ENCODE measurements at regions not wholly inside any gene's neighbourhood (a gene's known extent, or its start where the extent isn't known, plus 50 kb on each side); places are given as distances from the start of the nearest gene placed in this dataset.

- no peaks in the 10 kb centered on the region for H3K9me2 ChIP-seq
- no peaks in the 10 kb centered on the region for H3K9me3 ChIP-seq
- no peaks in the 10 kb centered on the region for H3K27me3 ChIP-seq (ENCODE audit: insufficient read depth)
- H3K4me1 ChIP-seq (ENCODE audit: control insufficient read depth in 1 of 2, insufficient read depth in 2 of 2, low read depth in 1 of 2, low read length in 1 of 2): no peaks in the 10 kb centered on the region
- WGBS (ENCODE audit: low lambda C conversion rate): 81% methylated on average over 11 of the region's 11 CpGs
- no peak overlapping the region for H2AFZ ChIP-seq (ENCODE audit: low read depth)
- no peaks in the 10 kb centered on the region for H4K20me1 ChIP-seq (ENCODE audit: insufficient read depth)
- no peak overlapping the region for H3K4me2 ChIP-seq
- ChIA-PET CTCF (no interaction called here), POLR2A (no interaction called here)
- no peak for DNase-seq
- no peaks in the 10 kb centered on the region for H3K36me3 ChIP-seq (replicated peaks in 1 of 2; ENCODE audit: control insufficient read depth in 1 of 2, insufficient read depth in 2 of 2, low read length in 1 of 2)
- no peak for TF ChIP-seq RXRA (IDR thresholded peaks at IDR 0.05; ENCODE audit: borderline replicate concordance, low read depth)
- TF ChIP-seq EZH2phosphoT487 (IDR thresholded peaks at IDR 0.05; ENCODE audit: borderline replicate concordance, low read depth): no peak
- no peak for TF ChIP-seq FOXJ3 (CRISPR knock-in tag; IDR thresholded peaks at IDR 0.05)
- no peak for TF ChIP-seq TAF1 (IDR thresholded peaks at IDR 0.05; ENCODE audit: borderline replicate concordance, low read depth, low read length)
- TF ChIP-seq RAD21 (IDR thresholded peaks at IDR 0.05; ENCODE audit: low read length): no peak
- no peak for TF ChIP-seq YY1 (IDR thresholded peaks at IDR 0.05; ENCODE audit: low read depth)
- TF ChIP-seq CTCF (IDR thresholded peaks at IDR 0.05): no peak
- TF ChIP-seq NFIC (IDR thresholded peaks at IDR 0.05; ENCODE audit: borderline replicate concordance): no peak
- TF ChIP-seq ELF1 (IDR thresholded peaks at IDR 0.05): no peak
- TF ChIP-seq MEF2A (IDR thresholded peaks at IDR 0.05; ENCODE audit: borderline replicate concordance, low read depth): no peak
- no peak for TF ChIP-seq SIN3A (IDR thresholded peaks at IDR 0.05; ENCODE audit: borderline replicate concordance, low read depth, low read length)
- H3K79me2 ChIP-seq (ENCODE audit: insufficient read depth): no peaks in the 10 kb centered on the region
- H3K4me3 ChIP-seq (ENCODE audit: low read depth in 2 of 2, low read length in 1 of 2): no peak overlapping the region
- no peak overlapping the region for H3K9ac ChIP-seq
- no peaks in the 10 kb centered on the region for H3F3A ChIP-seq (replicated peaks; ENCODE audit: insufficient read depth)
- no peak overlapping the region for H3K27ac ChIP-seq (ENCODE audit: low read depth in 2 of 2, low read length in 1 of 2)
Observed at GRCh38 chr12:85708775-85709174, 127.4 kb downstream of the RASSF9 start.

GRCh38 chr12:85711735-85712390 lies 124.3 kb downstream of the RASSF9 start:
- Histone ChIP-seq H2AFZ (ENCODE audit: low read depth) (no peak overlapping the region), H3F3A (replicated peaks; ENCODE audit: insufficient read depth) (no peaks in the 10 kb centered on the region), H3K79me2 (ENCODE audit: insufficient read depth) (no peaks in the 10 kb centered on the region), H3K4me3 (ENCODE audit: low read depth in 2 of 2, low read length in 1 of 2) (no peak overlapping the region), H3K4me2 (no peak overlapping the region), H3K9me3 (no peaks in the 10 kb centered on the region), H3K27ac (ENCODE audit: low read depth in 2 of 2, low read length in 1 of 2) (no peak overlapping the region), H3K36me3 (replicated peaks in 1 of 2; ENCODE audit: control insufficient read depth in 1 of 2, insufficient read depth in 2 of 2, low read length in 1 of 2) (no peaks in the 10 kb centered on the region), H3K9ac (no peak overlapping the region), H4K20me1 (ENCODE audit: insufficient read depth) (no peaks in the 10 kb centered on the region), H3K9me2 (no peaks in the 10 kb centered on the region), H3K27me3 (ENCODE audit: insufficient read depth) (no peaks in the 10 kb centered on the region), H3K4me1 (ENCODE audit: control insufficient read depth in 1 of 2, insufficient read depth in 2 of 2, low read depth in 1 of 2, low read length in 1 of 2) (no peaks in the 10 kb centered on the region)
- WGBS (ENCODE audit: low lambda C conversion rate): 52% methylated on average over 4 of the region's 4 CpGs
- no peak for DNase-seq
- CTCF ChIA-PET: interaction anchor here (0.6 kb wide), 1 partner anchor 91 kb away, joined by 3 read pairs; no protein-coding TSS in a partner anchor
- POLR2A ChIA-PET: no interaction called here
- TF ChIP-seq RFX5 (IDR thresholded peaks at IDR 0.05; ENCODE audit: low read length) (no peak), FOXJ3 (CRISPR knock-in tag; IDR thresholded peaks at IDR 0.05) (no peak), MEF2A (IDR thresholded peaks at IDR 0.05; ENCODE audit: borderline replicate concordance, low read depth) (no peak), GATA2 (CRISPR knock-in tag; IDR thresholded peaks at IDR 0.05) (no peak), CTCF (IDR thresholded peaks at IDR 0.05) (no peak), FOXM1 (IDR thresholded peaks at IDR 0.05; ENCODE audit: low read depth) (no peak), FOSL2 (IDR thresholded peaks at IDR 0.05; ENCODE audit: borderline replicate concordance, low read depth) (no peak), CHD2 (IDR thresholded peaks at IDR 0.05; ENCODE audit: low read length, partially characterized antibody) (no peak), MXI1 (IDR thresholded peaks at IDR 0.05; ENCODE audit: low read depth, low read length) (no peak), POLR2AphosphoS5 (IDR thresholded peaks at IDR 0.05; ENCODE audit: low read depth, low read length) (no peak), TAF1 (IDR thresholded peaks at IDR 0.05; ENCODE audit: borderline replicate concordance, low read depth, low read length) (no peak), SMC3 (IDR thresholded peaks at IDR 0.05; ENCODE audit: low read depth, low read length) (no peak), EP300 (IDR thresholded peaks at IDR 0.05; ENCODE audit: borderline replicate concordance in 1 of 2, low read depth in 1 of 2, low read length in 1 of 2) (no peak)
- TF ChIP-seq, protein P1, sequence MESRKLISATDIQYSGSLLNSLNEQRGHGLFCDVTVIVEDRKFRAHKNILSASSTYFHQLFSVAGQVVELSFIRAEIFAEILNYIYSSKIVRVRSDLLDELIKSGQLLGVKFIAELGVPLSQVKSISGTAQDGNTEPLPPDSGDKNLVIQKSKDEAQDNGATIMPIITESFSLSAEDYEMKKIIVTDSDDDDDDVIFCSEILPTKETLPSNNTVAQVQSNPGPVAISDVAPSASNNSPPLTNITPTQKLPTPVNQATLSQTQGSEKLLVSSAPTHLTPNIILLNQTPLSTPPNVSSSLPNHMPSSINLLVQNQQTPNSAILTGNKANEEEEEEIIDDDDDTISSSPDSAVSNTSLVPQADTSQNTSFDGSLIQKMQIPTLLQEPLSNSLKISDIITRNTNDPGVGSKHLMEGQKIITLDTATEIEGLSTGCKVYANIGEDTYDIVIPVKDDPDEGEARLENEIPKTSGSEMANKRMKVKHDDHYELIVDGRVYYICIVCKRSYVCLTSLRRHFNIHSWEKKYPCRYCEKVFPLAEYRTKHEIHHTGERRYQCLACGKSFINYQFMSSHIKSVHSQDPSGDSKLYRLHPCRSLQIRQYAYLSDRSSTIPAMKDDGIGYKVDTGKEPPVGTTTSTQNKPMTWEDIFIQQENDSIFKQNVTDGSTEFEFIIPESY (IDR thresholded peaks at IDR 0.05; ENCODE audit: borderline replicate concordance, low read depth): no peak
- TF ChIP-seq, protein P2, sequence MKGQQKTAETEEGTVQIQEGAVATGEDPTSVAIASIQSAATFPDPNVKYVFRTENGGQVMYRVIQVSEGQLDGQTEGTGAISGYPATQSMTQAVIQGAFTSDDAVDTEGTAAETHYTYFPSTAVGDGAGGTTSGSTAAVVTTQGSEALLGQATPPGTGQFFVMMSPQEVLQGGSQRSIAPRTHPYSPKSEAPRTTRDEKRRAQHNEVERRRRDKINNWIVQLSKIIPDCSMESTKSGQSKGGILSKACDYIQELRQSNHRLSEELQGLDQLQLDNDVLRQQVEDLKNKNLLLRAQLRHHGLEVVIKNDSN (IDR thresholded peaks at IDR 0.05; ENCODE audit: borderline replicate concordance, low read depth): no peak
